ENCODE measurements at regions not wholly inside any gene's neighbourhood (a gene's known extent, or its start where the extent isn't known, plus 50 kb on each side); places are given as distances from the start of the nearest gene placed in this dataset.

DNA sequence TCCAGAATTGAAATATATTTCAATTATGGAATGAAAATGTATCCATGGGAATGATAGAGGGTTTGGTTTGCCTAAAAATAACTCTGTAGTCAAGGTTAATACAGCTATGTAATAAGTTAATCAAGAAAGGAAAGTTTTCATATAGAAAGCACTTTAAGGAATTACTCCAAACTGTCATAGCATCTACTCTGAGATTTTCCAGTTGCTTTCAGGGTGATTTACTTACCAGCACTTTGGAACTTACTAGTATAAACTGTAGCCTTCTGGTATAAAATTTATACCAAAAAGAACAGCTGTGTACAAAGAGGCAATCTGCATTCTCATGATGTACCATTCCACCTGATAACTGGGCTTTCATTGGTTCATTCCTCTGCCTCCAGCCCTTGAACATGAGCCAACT is 87.1 kb downstream of the ARF6 start:
- no peak overlapping the region for H3K4me3 ChIP-seq (ENCODE audit: low read depth, low read length)
- TF ChIP-seq, protein P1, sequence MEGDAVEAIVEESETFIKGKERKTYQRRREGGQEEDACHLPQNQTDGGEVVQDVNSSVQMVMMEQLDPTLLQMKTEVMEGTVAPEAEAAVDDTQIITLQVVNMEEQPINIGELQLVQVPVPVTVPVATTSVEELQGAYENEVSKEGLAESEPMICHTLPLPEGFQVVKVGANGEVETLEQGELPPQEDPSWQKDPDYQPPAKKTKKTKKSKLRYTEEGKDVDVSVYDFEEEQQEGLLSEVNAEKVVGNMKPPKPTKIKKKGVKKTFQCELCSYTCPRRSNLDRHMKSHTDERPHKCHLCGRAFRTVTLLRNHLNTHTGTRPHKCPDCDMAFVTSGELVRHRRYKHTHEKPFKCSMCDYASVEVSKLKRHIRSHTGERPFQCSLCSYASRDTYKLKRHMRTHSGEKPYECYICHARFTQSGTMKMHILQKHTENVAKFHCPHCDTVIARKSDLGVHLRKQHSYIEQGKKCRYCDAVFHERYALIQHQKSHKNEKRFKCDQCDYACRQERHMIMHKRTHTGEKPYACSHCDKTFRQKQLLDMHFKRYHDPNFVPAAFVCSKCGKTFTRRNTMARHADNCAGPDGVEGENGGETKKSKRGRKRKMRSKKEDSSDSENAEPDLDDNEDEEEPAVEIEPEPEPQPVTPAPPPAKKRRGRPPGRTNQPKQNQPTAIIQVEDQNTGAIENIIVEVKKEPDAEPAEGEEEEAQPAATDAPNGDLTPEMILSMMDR (IDR thresholded peaks at IDR 0.05; ENCODE audit: low read depth, low read length), result no peak

DNA sequence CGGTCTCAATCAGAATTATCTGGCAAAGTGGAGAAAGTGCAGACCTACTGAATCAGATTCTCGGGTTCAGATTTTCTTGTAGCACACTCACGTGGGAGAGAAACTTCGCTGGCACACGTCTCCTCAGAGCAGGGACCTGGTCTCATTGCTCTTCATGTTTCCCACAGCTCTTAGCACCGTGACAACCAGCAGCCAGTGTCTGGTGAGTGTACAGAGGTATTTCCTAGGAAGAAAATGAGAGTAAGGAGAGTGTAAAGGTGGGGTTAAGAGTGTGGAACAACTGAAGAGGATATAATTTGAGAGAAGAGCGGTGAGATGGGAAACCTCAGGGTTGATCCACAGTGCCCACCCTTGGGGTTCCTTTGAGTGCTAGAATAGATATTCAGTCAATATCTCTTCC is 89.2 kb downstream of the ARF6 start:
- TF ChIP-seq, protein P1 (IDR thresholded peaks at IDR 0.05; ENCODE audit: low read depth, low read length), result no peak
- no peak overlapping the region for H3K4me3 ChIP-seq (ENCODE audit: low read depth, low read length)

DNA sequence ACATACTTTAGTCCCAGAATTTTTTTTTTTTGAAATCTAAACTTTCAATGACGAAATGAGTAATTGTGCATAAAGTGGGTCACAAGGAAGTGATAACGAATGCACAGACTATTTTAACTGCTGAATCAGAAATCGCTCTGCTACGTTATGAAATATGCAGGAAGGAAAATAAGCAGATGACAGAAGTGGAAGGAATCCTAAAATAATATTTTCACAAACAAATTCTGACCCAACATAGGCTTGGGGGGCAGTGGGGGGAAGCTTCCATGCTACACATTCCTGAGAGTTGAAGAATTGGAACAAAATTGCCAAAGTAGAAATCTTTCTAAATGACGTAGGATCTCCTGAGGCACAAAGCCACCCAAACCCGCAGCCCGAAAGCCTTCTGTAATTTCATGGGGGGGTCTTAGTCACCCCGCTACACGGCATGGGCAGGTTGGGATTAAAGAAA is 89.6 kb downstream of the ARF6 start:
- TF ChIP-seq, protein P1 (IDR thresholded peaks at IDR 0.05; ENCODE audit: low read depth, low read length), result no peak
- H3K4me3 ChIP-seq (ENCODE audit: low read depth, low read length), result no peak overlapping the region

DNA sequence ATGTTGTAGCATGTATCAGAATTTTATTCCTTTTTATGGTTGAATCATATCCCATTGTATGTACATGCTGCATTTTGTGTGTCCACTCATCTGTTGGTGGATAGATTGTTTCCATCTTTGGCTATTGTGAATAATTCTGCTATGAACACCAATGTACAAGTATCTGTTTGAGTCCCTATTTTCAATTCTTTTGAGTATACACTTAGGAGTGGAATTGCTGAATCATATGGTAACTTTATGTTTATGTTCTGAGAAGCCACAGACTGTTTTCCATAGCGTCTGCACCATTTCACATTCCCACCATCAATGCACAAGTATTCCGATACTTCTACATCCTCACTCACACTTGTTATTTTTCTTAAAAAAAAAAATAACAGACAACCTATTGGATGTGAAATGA is 91.5 kb downstream of the ARF6 start:
- H3K4me3 ChIP-seq (ENCODE audit: low read depth, low read length), result no peak overlapping the region
- TF ChIP-seq, protein P1 (IDR thresholded peaks at IDR 0.05; ENCODE audit: low read depth, low read length), result no peak

DNA sequence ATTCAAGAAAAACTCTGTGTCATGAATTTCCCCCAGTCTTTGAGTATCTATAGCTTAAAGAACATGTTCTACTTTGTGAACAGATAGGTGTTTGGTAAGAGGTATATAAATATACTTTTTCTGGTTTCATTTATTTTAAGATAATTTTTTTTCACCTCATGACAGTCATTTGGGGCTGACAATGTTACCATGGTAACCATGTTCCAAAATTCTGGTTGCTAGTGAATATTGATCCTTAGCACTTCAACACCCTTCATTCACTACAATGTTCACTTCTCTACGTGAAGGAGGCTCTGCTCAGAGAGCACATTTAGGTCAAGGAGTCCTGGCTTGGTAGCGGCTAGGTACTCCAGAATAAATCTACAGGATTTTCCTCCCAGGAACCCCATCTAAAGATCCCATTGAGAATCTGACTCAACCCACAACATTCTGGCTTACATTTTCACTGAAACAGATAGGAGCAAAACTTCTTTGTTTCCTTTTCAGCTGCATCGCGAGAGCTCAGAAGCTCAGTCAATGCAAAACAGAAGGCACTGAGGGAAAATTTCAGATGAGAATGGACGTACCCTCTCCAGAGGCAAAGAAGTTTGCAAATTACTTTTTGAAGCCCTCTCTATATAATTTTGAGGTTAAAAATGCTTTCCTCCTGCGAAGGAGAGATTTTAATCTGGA is 93.6 kb downstream of the ARF6 start:
- H3K4me3 ChIP-seq (ENCODE audit: low read depth, low read length), result no peak overlapping the region
- TF ChIP-seq, protein P1 (IDR thresholded peaks at IDR 0.05; ENCODE audit: low read depth, low read length), result no peak

DNA sequence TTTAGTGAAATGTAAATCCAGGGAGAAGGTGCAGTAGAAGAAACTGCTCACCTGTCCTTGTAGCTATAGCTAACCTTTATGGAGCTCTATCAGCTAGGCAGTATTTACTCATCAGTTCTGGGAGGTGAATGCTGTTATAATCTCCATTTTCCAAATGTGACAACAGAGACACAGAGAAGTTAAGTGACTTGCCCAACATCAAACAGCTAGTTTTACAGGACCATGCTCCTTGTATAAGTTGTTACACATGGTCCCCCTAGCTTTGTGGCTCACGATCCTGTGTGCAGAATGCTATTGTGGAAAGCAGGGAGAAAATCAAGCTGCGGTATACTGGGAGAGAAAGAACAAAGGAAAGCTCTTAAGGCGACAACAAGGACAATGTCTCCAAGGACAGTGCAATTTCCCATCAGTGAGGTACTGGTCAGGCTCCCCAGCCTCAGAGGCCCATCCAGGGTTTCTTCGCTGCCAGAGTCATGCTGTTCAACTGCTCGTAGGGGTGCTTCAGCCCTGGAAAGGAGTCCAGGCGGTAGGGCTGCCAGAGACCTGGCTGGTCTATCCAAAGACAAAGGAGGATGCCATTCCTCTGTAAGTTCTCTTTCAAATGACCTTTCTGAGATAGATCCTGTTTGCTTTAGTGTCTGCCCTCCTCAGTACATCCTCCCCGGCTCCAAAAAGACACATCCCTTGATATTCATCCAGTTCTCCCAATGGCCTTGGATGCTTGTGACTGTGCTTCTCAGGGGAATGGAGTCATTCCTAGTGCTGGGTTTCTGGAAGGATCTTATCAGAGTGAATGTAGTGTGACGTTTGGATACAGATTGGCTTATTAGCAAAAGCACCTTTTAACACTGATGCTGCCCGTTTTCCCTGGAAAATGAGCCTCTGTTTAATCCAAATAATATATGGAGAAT is 95.5 kb downstream of the ARF6 start:
- TF ChIP-seq, protein P1 (IDR thresholded peaks at IDR 0.05; ENCODE audit: low read depth, low read length), result no peak
- no peak overlapping the region for H3K4me3 ChIP-seq (ENCODE audit: low read depth, low read length)

DNA sequence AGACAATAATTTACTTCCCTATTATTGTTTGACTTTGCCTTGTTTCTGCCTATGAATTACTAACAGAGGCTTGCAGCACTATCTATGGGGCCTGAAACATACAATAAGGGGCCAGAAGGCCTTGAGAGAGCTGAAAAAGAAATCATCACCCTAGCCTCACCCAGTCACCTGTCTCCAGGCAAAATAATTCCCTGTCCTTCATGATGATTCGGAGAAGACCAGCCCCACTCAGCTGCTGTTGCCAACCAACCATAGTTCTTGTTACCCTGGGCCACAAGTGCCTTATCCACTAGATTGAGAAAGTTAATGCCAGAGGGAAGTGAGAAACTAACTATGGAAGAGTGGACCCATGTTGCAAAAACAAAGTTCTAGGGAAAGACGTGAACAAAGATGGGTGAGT is 97.1 kb downstream of the ARF6 start:
- H3K4me3 ChIP-seq (ENCODE audit: low read depth, low read length), result no peak overlapping the region
- TF ChIP-seq, protein P1 (IDR thresholded peaks at IDR 0.05; ENCODE audit: low read depth, low read length), result no peak

All from WI38 (cell line).